GM19395 (cell line): ENCODE measurements at regions not wholly inside any gene's neighbourhood (a gene's known extent, or its start where the extent isn't known, plus 50 kb on each side); places are given as distances from the start of the nearest gene placed in this dataset.

ENCODE experiments used
- ATAC-seq: cut with Tn5 transposase; IDR thresholded peaks from one replicate; pipeline ENCODE4 v1.9.1; 2021; ENCODE audit warnings: mild to moderate bottlenecking, moderate library complexity; ENCODE audit not compliant: unreplicated experiment

- no peak for ATAC-seq
These were observed 387.3 kb downstream of the HS3ST3B1 start for GRCh38 chr17:14688134-14688533.

GRCh38 chr17:14672830-14673229, 371.9 kb downstream of the HS3ST3B1 start:
- no peak for ATAC-seq

GRCh38 chr17:14670861-14671260, 370.0 kb downstream of the HS3ST3B1 start:
- no peak for ATAC-seq

- no peak for ATAC-seq
These were observed 363.6 kb downstream of the HS3ST3B1 start for GRCh38 chr17:14664511-14664910.

- no peak for ATAC-seq
These were observed 340.2 kb downstream of the HS3ST3B1 start for GRCh38 chr17:14641117-14641516.

- ATAC-seq: no peak
These were observed 336.4 kb downstream of the HS3ST3B1 start for GRCh38 chr17:14637260-14637659.

GRCh38 chr17:14630621-14631020, 329.7 kb downstream of the HS3ST3B1 start:
- ATAC-seq: no peak

- ATAC-seq: no peak
These were observed 329.2 kb downstream of the HS3ST3B1 start for GRCh38 chr17:14630046-14630445.

- ATAC-seq: no peak
These were observed 321.8 kb downstream of the HS3ST3B1 start for GRCh38 chr17:14622615-14623101.

GRCh38 chr17:14621826-14622614, 321.1 kb downstream of the HS3ST3B1 start:
- ATAC-seq: no peak

- ATAC-seq: no peak
These were observed 318.9 kb downstream of the HS3ST3B1 start for GRCh38 chr17:14619821-14620220.

- no peak for ATAC-seq
These were observed 315.6 kb downstream of the HS3ST3B1 start for GRCh38 chr17:14616528-14616927.

- ATAC-seq: no peak
These were observed 304.4 kb downstream of the HS3ST3B1 start for GRCh38 chr17:14605267-14605599.

GRCh38 chr17:14604591-14605266, 303.8 kb downstream of the HS3ST3B1 start:
- ATAC-seq: no peak

GRCh38 chr17:14596224-14596623, 295.3 kb downstream of the HS3ST3B1 start:
- ATAC-seq: no peak

GRCh38 chr17:14595656-14596055, 294.8 kb downstream of the HS3ST3B1 start:
- ATAC-seq: no peak

GRCh38 chr17:14594690-14595089, 293.8 kb downstream of the HS3ST3B1 start:
- ATAC-seq: no peak

GRCh38 chr17:14593956-14594355, 293.1 kb downstream of the HS3ST3B1 start:
- no peak for ATAC-seq

- ATAC-seq: no peak
These were observed 289.8 kb downstream of the HS3ST3B1 start for GRCh38 chr17:14590459-14591250.

GRCh38 chr17:14585099-14585498, 284.2 kb downstream of the HS3ST3B1 start:
- no peak for ATAC-seq

GRCh38 chr17:14582996-14583395, 282.1 kb downstream of the HS3ST3B1 start:
- ATAC-seq: no peak
